ENCODE measurements at regions not wholly inside any gene's neighbourhood (a gene's known extent, or its start where the extent isn't known, plus 50 kb on each side); places are given as distances from the start of the nearest gene placed in this dataset.

DNA sequence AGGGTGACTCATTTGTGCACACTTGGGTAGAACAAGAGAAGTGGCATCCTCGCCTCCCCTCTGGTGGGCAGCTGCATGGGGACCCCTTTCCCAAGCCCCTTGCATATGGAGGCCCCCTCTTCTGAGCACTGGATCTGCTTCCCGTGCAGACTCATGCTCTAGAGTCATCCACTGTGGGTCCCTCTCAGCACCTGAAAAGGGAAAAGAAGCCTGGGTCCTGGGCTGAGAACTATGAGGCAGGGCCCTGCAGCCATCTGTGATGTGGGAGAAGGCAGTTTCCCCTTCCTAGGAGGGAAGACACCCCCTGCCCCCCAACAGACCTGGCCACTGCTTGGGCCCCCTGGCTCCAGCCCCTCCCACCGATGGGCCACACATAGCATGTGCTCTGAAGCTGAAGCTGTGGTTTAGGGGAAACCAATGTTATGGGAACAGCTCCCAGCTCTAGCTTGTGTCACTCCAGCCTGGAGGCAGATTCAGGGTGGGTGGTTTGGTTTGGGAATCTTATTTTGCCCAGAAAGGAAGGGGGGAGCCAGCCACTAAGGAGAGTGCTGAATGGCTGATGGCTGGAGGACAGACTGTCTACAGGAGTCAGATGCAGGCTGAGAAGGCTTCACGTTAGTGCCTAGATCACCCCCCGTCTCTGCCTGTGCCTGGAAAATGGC is 172.8 kb downstream of the GLI2 start:
- TF ChIP-seq CTCF (IDR thresholded peaks at IDR 0.05; ENCODE audit: low read depth, low read length) (no peak), MAX (IDR thresholded peaks at IDR 0.05; ENCODE audit: low read depth, low read length) (no peak), POLR2A (IDR thresholded peaks at IDR 0.05; ENCODE audit: extremely low read depth, insufficient read length) (no peak), MYC (IDR thresholded peaks at IDR 0.05; ENCODE audit: low read depth, low read length) (no peak)

Data from NB4 (cell line).